HG03469 (cell line): ENCODE measurements at regions not wholly inside any gene's neighbourhood (a gene's known extent, or its start where the extent isn't known, plus 50 kb on each side); places are given as distances from the start of the nearest gene placed in this dataset.
A peak's percentile ranks its signal among the peaks of the same experiment; 100 is the strongest.
"Not testable (repeated sequence)": the region's sequence is repeated elsewhere in the genome, so short reads cannot be mapped to it uniquely, and the experiment has no call there.

Experiments used
- ATAC-seq: cut with Tn5 transposase; IDR thresholded peaks from one replicate; pipeline ENCODE4 v1.9.1; 2021; ENCODE audit warnings: mild to moderate bottlenecking, moderate library complexity, moderate number of reproducible peaks; ENCODE audit not compliant: unreplicated experiment

DNA sequence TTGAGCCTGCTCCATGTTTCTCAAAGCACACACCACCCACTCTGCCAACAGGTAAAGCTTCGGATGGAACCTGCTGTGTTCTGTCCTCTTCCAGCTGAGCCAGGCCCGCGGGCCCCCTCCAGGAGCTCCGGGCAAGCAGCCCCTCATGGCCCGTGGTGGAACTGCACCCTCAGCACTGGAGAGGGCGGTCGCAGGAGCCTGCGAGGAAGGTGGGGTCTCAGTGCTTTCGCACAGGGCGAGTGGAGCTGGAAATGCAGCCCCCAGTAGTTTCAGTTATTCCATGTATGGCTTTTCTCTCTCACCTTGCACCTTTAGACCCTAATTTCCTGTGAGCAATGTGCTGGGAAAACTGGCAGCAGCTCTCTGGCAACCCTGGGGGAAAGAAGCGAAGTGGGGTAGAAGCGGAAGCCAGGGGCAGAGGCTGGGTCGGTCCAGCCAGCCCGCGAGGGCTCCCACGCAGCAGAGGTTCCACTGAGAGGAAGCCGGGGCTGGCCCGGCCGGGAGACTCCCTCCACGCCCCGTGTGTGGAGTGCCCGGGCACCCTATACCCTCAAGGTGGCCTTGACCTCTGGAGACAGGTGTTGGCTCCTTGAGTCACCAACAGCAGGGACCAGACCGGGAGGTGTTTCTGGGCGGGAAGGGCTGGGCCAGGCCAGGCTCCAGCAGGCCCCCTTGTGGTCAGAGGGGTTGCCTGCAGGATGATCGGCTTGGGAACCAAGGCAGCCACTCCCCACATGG is 119.9 kb upstream of the TMEM45B start:
- ATAC-seq, result peak; percentile 66

- ATAC-seq, result no peak
Measured at GRCh38 chr11:129696309-129696989, 119.2 kb upstream of the TMEM45B start.

DNA sequence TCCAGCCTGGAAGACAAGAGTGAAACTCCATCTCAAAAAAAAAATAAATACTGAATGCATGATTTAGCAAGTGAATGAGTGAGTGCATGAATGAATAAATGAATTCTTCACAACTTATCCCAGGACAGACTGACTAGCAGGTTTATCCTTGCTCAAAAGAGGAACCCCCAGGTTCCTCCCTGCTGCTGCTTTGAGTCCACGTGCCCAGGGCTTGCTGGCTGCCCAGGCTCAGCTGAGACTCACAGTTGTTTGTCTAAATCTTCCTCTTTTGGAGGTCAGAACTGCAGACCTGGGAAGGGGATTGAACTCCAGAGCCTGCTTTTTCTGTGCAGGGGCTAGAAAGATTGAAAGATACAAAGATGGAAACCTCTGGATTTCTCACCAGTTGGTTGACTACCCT is 117.4 kb upstream of the TMEM45B start:
- no peak for ATAC-seq

- ATAC-seq, result no peak
Measured at GRCh38 chr11:129699711-129700304, 115.8 kb upstream of the TMEM45B start.

GRCh38 chr11:129700701-129701100 is 114.9 kb upstream of the TMEM45B start:
- no peak for ATAC-seq

DNA sequence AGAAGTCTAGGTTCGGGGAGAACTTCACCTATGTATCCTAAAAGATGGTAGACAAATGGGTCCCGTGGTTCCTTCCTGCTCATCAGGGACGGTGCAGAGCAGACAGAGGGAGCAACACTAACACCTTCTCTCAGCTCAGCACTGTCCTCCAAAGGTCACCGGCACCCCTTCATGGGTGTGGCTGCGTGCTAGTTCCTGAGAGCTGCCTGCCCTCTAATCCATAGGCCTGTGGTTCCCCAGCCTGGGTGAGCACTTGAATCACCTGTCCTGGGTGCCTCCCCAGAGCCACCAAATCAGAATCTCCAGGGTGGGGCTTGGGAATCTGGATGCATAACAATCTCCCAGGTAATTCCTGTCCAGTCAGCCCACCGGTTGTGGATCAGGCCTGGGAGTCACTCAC is 113.9 kb upstream of the TMEM45B start:
- ATAC-seq, result no peak

GRCh38 chr11:129702410-129703398 is 112.9 kb upstream of the TMEM45B start:
- no peak for ATAC-seq

GRCh38 chr11:129703846-129704245 is 111.8 kb upstream of the TMEM45B start:
- ATAC-seq, result no peak

GRCh38 chr11:129704831-129705230 is 110.8 kb upstream of the TMEM45B start:
- no peak for ATAC-seq

DNA sequence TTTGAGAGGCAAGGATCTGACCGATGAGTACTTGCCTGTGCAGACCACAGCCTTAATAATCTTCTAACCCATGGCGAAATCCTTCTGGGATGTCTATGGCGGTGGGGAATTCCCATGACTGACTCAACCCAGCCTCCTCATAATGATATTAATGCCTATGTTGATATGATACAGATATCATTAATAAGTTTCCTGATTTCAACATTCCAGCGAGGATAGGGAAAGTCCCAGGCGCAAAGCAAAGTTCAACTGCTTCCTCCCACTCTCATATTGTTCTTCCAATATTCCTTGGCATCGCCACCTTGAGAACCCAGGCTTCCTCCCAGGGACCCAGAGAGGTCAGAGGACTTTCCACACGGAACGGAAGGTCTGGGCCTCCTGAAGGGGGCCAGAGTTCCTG is 110.3 kb upstream of the TMEM45B start:
- ATAC-seq, result no peak

DNA sequence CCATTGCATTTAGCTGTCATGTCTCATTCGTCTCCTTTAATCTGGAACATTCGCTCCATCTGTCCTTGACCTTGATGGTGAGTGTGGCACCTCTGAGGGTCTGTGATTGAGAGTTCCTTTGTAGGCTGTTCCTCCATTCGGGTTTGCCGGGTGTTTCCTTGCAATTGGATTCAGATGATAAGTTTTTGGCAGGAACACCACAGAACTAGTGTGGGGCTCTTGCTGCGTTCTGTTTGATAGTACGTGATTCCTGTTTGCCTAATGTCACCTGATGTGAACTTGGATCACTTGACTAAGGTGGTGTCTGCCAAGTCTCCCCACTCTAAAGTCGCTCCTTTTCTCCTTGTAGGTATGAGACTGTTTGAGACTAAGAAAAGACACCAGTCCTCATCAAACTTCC is 109.7 kb upstream of the TMEM45B start:
- no peak for ATAC-seq

GRCh38 chr11:129709801-129710398 is 105.7 kb upstream of the TMEM45B start:
- no peak for ATAC-seq

DNA sequence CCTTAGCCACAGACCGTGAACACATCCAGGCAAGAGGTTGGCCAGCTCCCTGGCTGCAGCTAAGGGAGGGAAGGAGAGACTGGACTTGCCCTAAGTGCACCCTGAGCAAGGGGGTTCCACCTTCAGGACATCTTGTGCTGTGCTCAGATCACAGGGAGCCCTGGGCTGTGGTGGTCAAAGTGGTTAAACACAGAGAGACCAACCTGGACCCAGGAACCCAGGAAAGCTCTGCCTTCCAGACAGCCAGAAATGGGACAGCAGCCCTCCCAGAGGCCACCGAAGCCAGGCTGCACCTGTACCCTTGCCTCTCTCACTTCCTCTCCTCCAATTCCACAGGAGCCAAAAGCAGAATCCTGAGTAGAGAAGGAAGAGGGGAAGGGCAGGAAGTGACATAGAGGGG is 105.2 kb upstream of the TMEM45B start:
- no peak for ATAC-seq

- ATAC-seq, result no peak
Measured at GRCh38 chr11:129711760-129712159, 103.9 kb upstream of the TMEM45B start.

- ATAC-seq, result not testable (repeated sequence)
Measured at GRCh38 chr11:129712486-129713240, 103.0 kb upstream of the TMEM45B start.

- no peak for ATAC-seq
Measured at GRCh38 chr11:129719037-129719436, 96.6 kb upstream of the TMEM45B start.

GRCh38 chr11:129720156-129720555 is 95.5 kb upstream of the TMEM45B start:
- no peak for ATAC-seq

GRCh38 chr11:129720994-129721393 is 94.7 kb upstream of the TMEM45B start:
- no peak for ATAC-seq

DNA sequence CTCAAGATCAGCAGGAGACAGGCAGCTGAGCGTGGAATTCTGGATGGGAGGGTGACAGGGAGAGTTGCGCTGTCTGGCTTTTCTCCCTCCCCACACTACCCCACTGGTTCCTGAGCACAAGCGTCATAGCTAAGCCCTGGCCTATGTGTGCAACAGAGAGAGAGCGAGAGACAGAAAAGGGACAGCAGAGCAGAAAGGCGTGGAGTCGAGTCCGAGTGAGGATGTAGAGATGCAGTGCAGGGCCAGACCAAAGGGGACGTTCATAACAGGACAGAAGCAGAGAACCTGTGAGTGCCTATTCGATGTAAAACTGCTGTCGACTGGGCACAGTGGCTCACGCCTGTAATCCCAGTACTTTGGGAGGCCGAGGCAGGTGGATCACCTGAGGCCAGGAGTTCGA is 94.0 kb upstream of the TMEM45B start:
- ATAC-seq, result no peak

- ATAC-seq, result no peak
Measured at GRCh38 chr11:129722529-129722928, 93.1 kb upstream of the TMEM45B start.
